GM12878 (cell line): ENCODE measurements at regions not wholly inside any gene's neighbourhood (a gene's known extent, or its start where the extent isn't known, plus 50 kb on each side); places are given as distances from the start of the nearest gene placed in this dataset.

Experiments
- CEBPB ChIP-seq, 2 experiments: fragments of 150-350 bp in 1 of 2; IDR thresholded peaks; 2 replicates each; pipeline ENCODE4 v1.6.1; 2012 to 2014; ENCODE audit warnings: low read depth in 2 of 2, low read length in 2 of 2, borderline replicate concordance in 1 of 2, inconsistent platforms in 1 of 2
- CTCF ChIP-seq, 3 experiments: IDR thresholded peaks in 2 of 3; conservative IDR thresholded peaks in 1 of 3; 2 replicates each; pipeline ENCODE4 v1.5.1; 2011; ENCODE audit warnings: low read depth in 3 of 3, low read length in 3 of 3, mild to moderate bottlenecking in 3 of 3, control low read depth in 2 of 3, moderate library complexity in 2 of 3, inconsistent platforms in 1 of 3, mixed read lengths in 1 of 3; ENCODE audit not compliant: control insufficient read depth in 2 of 3, insufficient read depth in 1 of 3; ENCODE audit errors: extremely low read depth in 1 of 3
- ELK1 ChIP-seq: IDR thresholded peaks from 2 replicates; pipeline ENCODE4 v1.6.1; 2012; ENCODE audit warnings: low read depth, low read length, improper control_type of control experiment
- EZH2 ChIP-seq: IDR thresholded peaks from 2 replicates; pipeline ENCODE4 v1.6.1; 2012; ENCODE audit warnings: low read depth, mild to moderate bottlenecking, control low read depth, inconsistent platforms, low read length, borderline replicate concordance; ENCODE audit not compliant: control insufficient read depth
- IKZF1 ChIP-seq: fragments of 450-650 bp; conservative IDR thresholded peaks from 2 replicates; pipeline ENCODE4 v1.6.1; 2017; ENCODE audit warnings: antibody characterized with exemption, mild to moderate bottlenecking
- MYC ChIP-seq: IDR thresholded peaks from 2 replicates; pipeline ENCODE4 v1.6.1; 2011; ENCODE audit warnings: mild to moderate bottlenecking, low read length, moderate library complexity, inconsistent platforms; ENCODE audit not compliant: insufficient read depth, insufficient replicate concordance, insufficient read length, severe bottlenecking
- POLR2A ChIP-seq: IDR thresholded peaks from 2 replicates; pipeline ENCODE4 v1.6.1; 2011; ENCODE audit warnings: low read depth, mild to moderate bottlenecking, low read length
- SMC3 ChIP-seq: IDR thresholded peaks from 2 replicates; pipeline ENCODE4 v1.6.1; 2011; ENCODE audit warnings: low read length, improper control_type of control experiment, borderline replicate concordance
- TARDBP ChIP-seq: IDR thresholded peaks from 2 replicates; pipeline ENCODE4 v1.6.1; 2016; ENCODE audit warnings: borderline replicate concordance
- TBL1XR1 ChIP-seq: IDR thresholded peaks from 2 replicates; pipeline ENCODE4 v1.6.1; 2012; ENCODE audit warnings: low read depth, low read length, improper control_type of control experiment
- ZBTB33 ChIP-seq: fragments of 450-650 bp; IDR thresholded peaks from 2 replicates; pipeline ENCODE4 v1.6.1; 2017; ENCODE audit warnings: mild to moderate bottlenecking
- TF ChIP-seq, protein P1 (sequence below): IDR thresholded peaks from 2 replicates; pipeline ENCODE4 v1.6.1; 2011; ENCODE audit warnings: low read depth, mild to moderate bottlenecking, low read length, moderate library complexity, borderline replicate concordance; ENCODE audit errors: extremely low read depth
- TF ChIP-seq, protein P2 (sequence below): IDR thresholded peaks from 2 replicates; pipeline ENCODE4 v1.6.1; 2011; ENCODE audit warnings: mild to moderate bottlenecking, low read depth, low read length, moderate library complexity; ENCODE audit not compliant: insufficient replicate concordance

DNA sequence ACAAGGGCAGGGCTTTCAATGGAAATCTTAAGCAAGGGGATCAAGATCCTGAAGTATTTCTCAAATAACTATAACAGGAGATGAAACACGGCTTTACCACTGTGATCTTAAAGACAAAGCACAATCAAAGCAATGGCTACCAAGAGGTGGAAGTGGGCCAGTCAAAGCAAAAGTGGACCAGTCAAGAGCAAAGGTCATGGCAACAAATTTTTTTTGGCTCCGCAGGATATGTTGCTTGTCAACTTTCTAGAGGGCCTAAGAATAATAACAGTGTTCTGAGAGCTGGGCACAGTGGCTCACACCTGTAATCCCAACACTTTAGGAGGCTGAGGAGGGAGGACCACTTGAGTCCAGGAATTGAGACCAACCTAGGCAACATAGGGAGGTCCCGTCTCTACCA lies 54.1 kb downstream of the ILRUN start:
- TF ChIP-seq CTCF (IDR thresholded peaks at IDR 0.05 in 2 of 3, conservative IDR thresholded peaks at IDR 0.05 in 1 of 3; ENCODE audit: control insufficient read depth in 2 of 3, extremely low read depth in 1 of 3, insufficient read depth in 1 of 3, low read depth in 3 of 3, low read length in 3 of 3) (no peak), CEBPB (IDR thresholded peaks at IDR 0.05; ENCODE audit: borderline replicate concordance in 1 of 2, low read depth in 2 of 2, low read length in 2 of 2) (no peak), EZH2 (no peak), ZBTB33 (no peak), POLR2A (no peak), ELK1 (no peak), SMC3 (no peak), TARDBP (no peak), IKZF1 (no peak), MYC (no peak), TBL1XR1 (no peak)
- TF ChIP-seq, protein P1, sequence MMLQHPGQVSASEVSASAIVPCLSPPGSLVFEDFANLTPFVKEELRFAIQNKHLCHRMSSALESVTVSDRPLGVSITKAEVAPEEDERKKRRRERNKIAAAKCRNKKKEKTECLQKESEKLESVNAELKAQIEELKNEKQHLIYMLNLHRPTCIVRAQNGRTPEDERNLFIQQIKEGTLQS, result no peak
- TF ChIP-seq, protein P2, sequence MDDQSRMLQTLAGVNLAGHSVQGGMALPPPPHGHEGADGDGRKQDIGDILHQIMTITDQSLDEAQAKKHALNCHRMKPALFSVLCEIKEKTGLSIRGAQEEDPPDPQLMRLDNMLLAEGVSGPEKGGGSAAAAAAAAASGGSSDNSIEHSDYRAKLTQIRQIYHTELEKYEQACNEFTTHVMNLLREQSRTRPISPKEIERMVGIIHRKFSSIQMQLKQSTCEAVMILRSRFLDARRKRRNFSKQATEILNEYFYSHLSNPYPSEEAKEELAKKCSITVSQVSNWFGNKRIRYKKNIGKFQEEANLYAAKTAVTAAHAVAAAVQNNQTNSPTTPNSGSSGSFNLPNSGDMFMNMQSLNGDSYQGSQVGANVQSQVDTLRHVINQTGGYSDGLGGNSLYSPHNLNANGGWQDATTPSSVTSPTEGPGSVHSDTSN, result no peak
